Neural progenitor cell (in vitro differentiated cells): ENCODE measurements at regions not wholly inside any gene's neighbourhood (a gene's known extent, or its start where the extent isn't known, plus 50 kb on each side); places are given as distances from the start of the nearest gene placed in this dataset.

ENCODE experiments used
- EZH2 ChIP-seq: fragments of 200-600 bp; sonication (generic); IDR thresholded peaks from 2 replicates; pipeline ENCODE4 v1.6.1; 2017; ENCODE audit warnings: antibody characterized with exemption, mild to moderate bottlenecking, moderate library complexity
- TF ChIP-seq, protein P1 (sequence below): fragments of 200-600 bp; sonication (generic); IDR thresholded peaks from 2 replicates; pipeline ENCODE4 v1.5.1; 2017; ENCODE audit warnings: antibody characterized with exemption, mild to moderate bottlenecking

DNA sequence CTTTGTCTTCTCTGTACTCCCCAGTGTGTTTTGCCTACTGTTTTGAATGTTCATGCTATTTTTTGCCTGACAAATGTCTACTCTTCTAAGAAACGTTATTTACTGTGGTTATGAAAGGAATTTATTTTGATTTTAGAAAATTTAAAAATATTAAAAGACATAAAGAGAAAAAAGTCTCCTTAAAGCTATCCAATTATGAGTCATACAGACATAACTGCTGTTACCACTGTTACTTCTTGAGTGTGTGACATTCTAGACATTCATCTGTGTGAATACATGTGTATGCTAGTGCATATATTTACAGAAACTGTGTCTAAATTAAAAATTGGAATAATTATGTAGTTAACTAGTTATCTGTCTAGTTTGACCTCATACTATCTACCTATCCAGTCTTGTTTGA, 187.6 kb upstream of the SGCG start:
- TF ChIP-seq EZH2 = no peak
- TF ChIP-seq, protein P1, sequence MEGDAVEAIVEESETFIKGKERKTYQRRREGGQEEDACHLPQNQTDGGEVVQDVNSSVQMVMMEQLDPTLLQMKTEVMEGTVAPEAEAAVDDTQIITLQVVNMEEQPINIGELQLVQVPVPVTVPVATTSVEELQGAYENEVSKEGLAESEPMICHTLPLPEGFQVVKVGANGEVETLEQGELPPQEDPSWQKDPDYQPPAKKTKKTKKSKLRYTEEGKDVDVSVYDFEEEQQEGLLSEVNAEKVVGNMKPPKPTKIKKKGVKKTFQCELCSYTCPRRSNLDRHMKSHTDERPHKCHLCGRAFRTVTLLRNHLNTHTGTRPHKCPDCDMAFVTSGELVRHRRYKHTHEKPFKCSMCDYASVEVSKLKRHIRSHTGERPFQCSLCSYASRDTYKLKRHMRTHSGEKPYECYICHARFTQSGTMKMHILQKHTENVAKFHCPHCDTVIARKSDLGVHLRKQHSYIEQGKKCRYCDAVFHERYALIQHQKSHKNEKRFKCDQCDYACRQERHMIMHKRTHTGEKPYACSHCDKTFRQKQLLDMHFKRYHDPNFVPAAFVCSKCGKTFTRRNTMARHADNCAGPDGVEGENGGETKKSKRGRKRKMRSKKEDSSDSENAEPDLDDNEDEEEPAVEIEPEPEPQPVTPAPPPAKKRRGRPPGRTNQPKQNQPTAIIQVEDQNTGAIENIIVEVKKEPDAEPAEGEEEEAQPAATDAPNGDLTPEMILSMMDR = no peak
